ENCODE measurements at regions not wholly inside any gene's neighbourhood (a gene's known extent, or its start where the extent isn't known, plus 50 kb on each side); places are given as distances from the start of the nearest gene placed in this dataset.

GRCh38 chr12:116657921-116658495 is 79.9 kb downstream of the SPRING1 start:
- no peak for TF ChIP-seq POLR2A (IDR thresholded peaks at IDR 0.05)
- TF ChIP-seq CTCF (IDR thresholded peaks at IDR 0.05 in 4 of 5, conservative IDR thresholded peaks at IDR 0.05 in 1 of 5), result no peak
- DNase-seq, result no peak
- in situ Hi-C loops (cut with MboI; ENCODE audit: low sequenced_read_pairs in 4 of 4), result no loop called here
- intact Hi-C loops (cut with DNase I; ENCODE audit: low total_unique reads), result no loop called here
- Histone ChIP-seq H3K4me1 (peaks cover 9 to 13% of the 10 kb centered on the region in 2 donors), H3K9me3 (no peaks in the 10 kb centered on the region), H3K36me3 (no peaks in the 10 kb centered on the region), H3K4me3 (peak overlapping the region; percentile 31 to 50 (median 42)), H3K27me3 (no peaks in the 10 kb centered on the region), H3K27ac (peak overlapping the region in 3 of 4 donors; percentile 41 to 68 (median 60))
- no peak for ATAC-seq

GRCh38 chr12:116656306-116656705 is 81.6 kb downstream of the SPRING1 start:
- H3K4me1 ChIP-seq, result peaks cover 6 to 13% of the 10 kb centered on the region in 2 donors
- H3K36me3 ChIP-seq, result no peaks in the 10 kb centered on the region
- no peaks in the 10 kb centered on the region for H3K27me3 ChIP-seq
- in situ Hi-C loops (cut with MboI; ENCODE audit: low sequenced_read_pairs in 4 of 4) (no loop called here), intact Hi-C loops (cut with DNase I; ENCODE audit: low total_unique reads) (no loop called here)
- no peak for TF ChIP-seq CTCF (IDR thresholded peaks at IDR 0.05 in 4 of 5, conservative IDR thresholded peaks at IDR 0.05 in 1 of 5)
- no peak for TF ChIP-seq POLR2A (IDR thresholded peaks at IDR 0.05)
- no peaks in the 10 kb centered on the region for H3K9me3 ChIP-seq
- no peak for ATAC-seq
- no peak overlapping the region for H3K27ac ChIP-seq
- H3K4me3 ChIP-seq, result no peak overlapping the region
- no peak for DNase-seq

- intact Hi-C loops (cut with DNase I; ENCODE audit: low total_unique reads), result no loop called here
- in situ Hi-C loops (cut with MboI; ENCODE audit: low sequenced_read_pairs in 4 of 4), result no loop called here
- Histone ChIP-seq H3K27ac (no peak overlapping the region), H3K36me3 (no peaks in the 10 kb centered on the region), H3K27me3 (no peaks in the 10 kb centered on the region), H3K4me3 (no peak overlapping the region), H3K9me3 (no peaks in the 10 kb centered on the region), H3K4me1 (peaks cover 6 to 13% of the 10 kb centered on the region in 2 donors)
- DNase-seq (no peak), ATAC-seq (no peak)
- TF ChIP-seq POLR2A (IDR thresholded peaks at IDR 0.05) (no peak), CTCF (IDR thresholded peaks at IDR 0.05 in 4 of 5, conservative IDR thresholded peaks at IDR 0.05 in 1 of 5) (no peak)
Measured at GRCh38 chr12:116654226-116654743, 83.6 kb downstream of the SPRING1 start.

GRCh38 chr12:116651089-116651488 is 86.8 kb downstream of the SPRING1 start:
- TF ChIP-seq CTCF (IDR thresholded peaks at IDR 0.05 in 4 of 5, conservative IDR thresholded peaks at IDR 0.05 in 1 of 5) (no peak), POLR2A (IDR thresholded peaks at IDR 0.05) (no peak)
- DNase-seq, result no peak
- H3K4me3 ChIP-seq, result no peak overlapping the region
- H3K9me3 ChIP-seq, result no peaks in the 10 kb centered on the region
- H3K4me1 ChIP-seq, result no peaks in the 10 kb centered on the region
- H3K27ac ChIP-seq, result no peak overlapping the region
- no peaks in the 10 kb centered on the region for H3K36me3 ChIP-seq
- intact Hi-C loops (cut with DNase I; ENCODE audit: low total_unique reads), result no loop called here
- no peak for ATAC-seq
- no peaks in the 10 kb centered on the region for H3K27me3 ChIP-seq
- in situ Hi-C loops (cut with MboI; ENCODE audit: low sequenced_read_pairs in 4 of 4), result no loop called here
